ENCODE measurements at regions not wholly inside any gene's neighbourhood (a gene's known extent, or its start where the extent isn't known, plus 50 kb on each side); places are given as distances from the start of the nearest gene placed in this dataset.

DNA sequence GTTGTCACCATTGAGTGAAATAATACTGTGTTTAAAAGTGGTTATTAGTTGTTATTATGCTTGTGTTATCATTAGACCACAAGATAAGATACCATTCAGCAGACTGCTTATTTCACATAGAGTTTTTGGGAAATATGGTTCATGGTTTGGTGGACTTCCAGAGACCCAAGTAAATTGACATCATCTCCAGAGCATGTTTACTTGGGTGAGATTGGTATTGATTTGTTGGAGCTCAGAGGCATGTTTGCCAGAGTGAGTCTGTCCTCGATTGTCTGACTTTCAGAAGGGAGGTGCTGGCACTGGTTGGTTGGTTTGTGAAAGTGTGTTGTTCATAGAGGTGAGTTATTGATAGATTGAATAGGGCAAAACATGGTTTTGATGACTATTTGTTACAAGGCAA, 291.4 kb downstream of the TGFB2 start:
- no peak for DNase-seq (ENCODE audit: low spot score)
- TF ChIP-seq, protein P1, sequence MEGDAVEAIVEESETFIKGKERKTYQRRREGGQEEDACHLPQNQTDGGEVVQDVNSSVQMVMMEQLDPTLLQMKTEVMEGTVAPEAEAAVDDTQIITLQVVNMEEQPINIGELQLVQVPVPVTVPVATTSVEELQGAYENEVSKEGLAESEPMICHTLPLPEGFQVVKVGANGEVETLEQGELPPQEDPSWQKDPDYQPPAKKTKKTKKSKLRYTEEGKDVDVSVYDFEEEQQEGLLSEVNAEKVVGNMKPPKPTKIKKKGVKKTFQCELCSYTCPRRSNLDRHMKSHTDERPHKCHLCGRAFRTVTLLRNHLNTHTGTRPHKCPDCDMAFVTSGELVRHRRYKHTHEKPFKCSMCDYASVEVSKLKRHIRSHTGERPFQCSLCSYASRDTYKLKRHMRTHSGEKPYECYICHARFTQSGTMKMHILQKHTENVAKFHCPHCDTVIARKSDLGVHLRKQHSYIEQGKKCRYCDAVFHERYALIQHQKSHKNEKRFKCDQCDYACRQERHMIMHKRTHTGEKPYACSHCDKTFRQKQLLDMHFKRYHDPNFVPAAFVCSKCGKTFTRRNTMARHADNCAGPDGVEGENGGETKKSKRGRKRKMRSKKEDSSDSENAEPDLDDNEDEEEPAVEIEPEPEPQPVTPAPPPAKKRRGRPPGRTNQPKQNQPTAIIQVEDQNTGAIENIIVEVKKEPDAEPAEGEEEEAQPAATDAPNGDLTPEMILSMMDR (IDR thresholded peaks at IDR 0.05; ENCODE audit: extremely low read depth, missing control alignments) = no peak

DNA sequence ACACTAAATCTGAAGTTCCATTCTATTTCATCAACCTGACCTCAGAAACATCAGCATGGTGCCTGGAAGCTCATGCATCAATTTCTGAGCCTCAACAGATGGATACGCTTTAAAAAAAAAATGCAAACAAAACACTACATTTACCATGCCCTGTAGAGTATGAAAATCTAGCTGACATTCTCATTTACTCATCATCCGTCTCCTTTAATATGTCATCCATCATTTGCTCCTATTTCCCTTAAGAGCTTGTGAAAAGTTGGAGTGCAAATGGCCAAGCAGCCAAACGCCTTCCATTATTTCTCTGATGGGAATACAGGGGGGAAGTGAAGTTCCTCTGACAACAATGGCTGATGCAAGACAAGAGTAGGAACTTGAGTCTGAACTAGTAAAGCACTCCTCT, 295.0 kb downstream of the TGFB2 start:
- DNase-seq (ENCODE audit: low spot score) = no peak
- TF ChIP-seq, protein P1 (IDR thresholded peaks at IDR 0.05; ENCODE audit: extremely low read depth, missing control alignments) = no peak

DNA sequence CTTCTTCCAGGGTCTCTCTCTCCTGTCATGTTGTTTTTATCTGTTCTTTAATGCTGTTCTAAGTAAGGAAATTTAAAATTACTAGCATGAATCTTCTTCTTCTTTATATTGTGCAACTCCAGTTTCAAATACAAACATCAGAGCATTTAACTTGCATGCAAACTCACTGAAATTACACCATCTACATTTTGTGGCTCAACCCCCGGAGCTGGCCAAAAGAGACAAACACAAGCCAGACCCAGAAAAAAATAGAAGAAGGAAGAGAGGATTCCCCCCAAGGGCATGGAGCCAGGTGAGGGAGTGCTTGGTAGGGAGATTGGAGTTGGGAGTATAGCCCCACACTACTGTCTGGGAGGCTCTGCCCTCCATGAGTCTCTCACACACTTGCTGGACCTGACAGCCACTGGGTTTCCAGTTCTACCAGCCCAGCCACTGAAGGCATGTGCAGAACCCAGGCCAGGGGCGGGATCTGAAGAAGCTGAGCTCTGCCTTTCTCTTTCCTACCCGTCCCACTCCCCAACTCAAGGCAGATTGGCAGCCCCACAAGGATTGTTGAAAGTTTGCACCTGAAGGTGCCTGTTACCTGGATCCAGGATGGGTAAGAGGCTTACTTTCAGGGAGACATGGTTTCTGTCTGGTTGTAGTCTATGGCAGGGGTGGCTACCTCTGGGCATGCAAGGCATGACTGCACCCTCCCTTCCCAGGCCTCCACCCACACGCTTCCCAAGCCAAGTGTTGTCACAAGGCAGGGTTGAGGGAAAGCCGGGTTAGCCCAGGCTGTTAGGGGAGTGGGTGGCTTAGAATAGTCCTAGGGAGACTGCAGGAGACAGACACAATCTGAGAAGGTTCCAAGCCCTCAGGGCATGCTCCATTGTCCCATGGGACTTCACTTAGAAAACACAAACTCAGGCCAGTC, 297.2 kb downstream of the TGFB2 start:
- TF ChIP-seq, protein P1 (IDR thresholded peaks at IDR 0.05; ENCODE audit: extremely low read depth, missing control alignments) = no peak
- no peak for DNase-seq (ENCODE audit: low spot score)

DNA sequence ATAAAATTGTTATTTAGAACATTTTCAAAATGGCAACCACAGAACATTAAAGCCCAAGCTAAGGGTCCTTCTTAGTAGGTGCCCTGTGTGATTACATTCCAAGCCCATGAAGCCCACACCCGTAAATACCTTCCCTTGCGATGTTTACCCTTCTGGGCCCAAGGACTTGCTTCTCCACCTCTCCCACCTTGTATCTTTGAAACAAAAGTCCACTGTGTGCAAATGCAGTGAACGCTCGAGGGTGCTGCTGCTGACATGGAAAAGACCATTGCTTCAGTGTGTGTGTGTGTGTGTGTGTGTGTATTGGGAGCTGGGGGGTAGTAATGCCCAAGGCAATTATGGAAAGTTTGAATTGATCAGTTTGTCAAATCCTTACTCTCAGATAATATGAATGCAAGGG, 298.1 kb downstream of the TGFB2 start:
- TF ChIP-seq, protein P1 (IDR thresholded peaks at IDR 0.05; ENCODE audit: extremely low read depth, missing control alignments) = no peak
- no peak for DNase-seq (ENCODE audit: low spot score)

DNA sequence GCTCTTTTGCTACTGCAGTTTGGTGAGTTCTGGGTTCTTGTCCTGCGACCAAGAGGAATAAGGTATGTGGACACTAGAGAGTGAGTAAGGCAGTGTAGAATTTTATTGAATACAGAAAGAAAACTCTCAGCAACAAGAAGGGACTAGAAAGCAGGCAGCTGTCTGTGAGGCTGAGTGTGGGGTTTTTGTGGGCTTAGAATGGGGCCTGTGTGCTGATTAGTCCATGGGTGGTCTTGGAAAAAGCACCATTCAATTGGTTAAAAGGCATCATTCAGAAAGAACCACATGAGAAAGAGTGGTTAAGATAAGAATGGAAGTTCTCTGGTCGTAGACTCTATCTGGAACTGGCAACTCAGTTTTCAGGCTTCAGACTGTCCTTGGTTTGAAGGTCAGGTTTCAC, 298.8 kb downstream of the TGFB2 start:
- TF ChIP-seq, protein P1 (IDR thresholded peaks at IDR 0.05; ENCODE audit: extremely low read depth, missing control alignments) = no peak

DNA sequence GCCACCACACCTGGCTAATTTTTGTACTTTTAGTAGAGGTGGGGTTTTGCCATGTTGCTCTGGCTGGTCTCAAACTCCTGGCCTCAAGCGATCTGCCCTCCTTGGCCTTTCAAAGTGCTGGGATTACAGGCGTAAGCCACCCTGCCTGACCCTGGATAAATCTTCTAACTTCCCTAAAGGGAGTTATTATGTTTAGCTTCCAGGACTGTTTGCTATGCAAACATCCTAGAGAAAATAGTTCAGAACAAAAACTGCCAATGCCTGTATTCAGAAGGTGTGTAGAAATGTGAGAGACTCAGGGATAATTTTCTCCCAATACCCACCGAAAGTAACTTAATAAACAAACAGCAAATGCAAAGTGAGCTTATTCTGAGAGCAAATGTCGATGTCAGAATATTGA, 301.2 kb downstream of the TGFB2 start:
- TF ChIP-seq, protein P1 (IDR thresholded peaks at IDR 0.05; ENCODE audit: extremely low read depth, missing control alignments) = no peak
- DNase-seq (ENCODE audit: low spot score) = no peak

More for the DNA sequence above, 298.8 kb downstream of the TGFB2 start:
- DNase-seq (ENCODE audit: low spot score) = no peak

DNA sequence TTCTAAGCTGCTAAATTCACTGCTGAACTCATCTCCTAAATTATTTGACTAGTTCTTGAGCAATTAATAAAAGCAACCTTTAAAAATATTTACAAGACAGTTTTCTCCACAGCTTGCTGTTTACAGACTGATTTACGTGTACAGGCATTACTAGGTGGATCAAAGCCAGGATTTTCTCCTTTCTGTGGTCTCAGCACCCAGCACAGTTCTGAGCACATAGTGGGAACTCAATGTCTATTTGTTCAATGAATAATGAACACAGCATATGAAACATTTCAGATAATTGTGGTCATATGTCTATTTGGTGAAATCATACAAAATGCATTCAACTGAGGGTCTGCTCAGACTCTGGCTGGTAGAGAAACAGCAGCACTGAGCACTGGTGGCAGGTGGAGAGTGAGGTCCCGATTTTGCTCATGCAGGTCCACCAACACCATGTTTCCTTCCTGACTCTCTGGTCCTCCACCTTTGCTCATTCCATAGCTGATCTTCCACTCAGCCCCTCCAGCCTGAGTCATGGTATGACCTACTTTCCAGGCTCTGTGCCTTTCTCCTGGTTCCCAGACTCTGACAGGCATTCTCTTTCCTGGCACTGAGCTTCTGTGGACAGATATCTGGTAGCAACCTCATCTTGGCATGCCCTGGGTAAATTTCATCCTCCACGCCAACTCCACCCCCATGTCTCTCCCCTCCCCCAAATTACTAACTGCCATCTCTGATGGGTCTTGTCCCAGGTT, 311.3 kb downstream of the TGFB2 start:
- TF ChIP-seq, protein P1 (IDR thresholded peaks at IDR 0.05; ENCODE audit: extremely low read depth, missing control alignments) = no peak
- no peak for DNase-seq (ENCODE audit: low spot score)

Measured in GM20000 (cell line).